ENCODE measurements at regions not wholly inside any gene's neighbourhood (a gene's known extent, or its start where the extent isn't known, plus 50 kb on each side); places are given as distances from the start of the nearest gene placed in this dataset.
"Not testable (repeated sequence)": the region's sequence is repeated elsewhere in the genome, so short reads cannot be mapped to it uniquely, and the experiment has no call there.

DNA sequence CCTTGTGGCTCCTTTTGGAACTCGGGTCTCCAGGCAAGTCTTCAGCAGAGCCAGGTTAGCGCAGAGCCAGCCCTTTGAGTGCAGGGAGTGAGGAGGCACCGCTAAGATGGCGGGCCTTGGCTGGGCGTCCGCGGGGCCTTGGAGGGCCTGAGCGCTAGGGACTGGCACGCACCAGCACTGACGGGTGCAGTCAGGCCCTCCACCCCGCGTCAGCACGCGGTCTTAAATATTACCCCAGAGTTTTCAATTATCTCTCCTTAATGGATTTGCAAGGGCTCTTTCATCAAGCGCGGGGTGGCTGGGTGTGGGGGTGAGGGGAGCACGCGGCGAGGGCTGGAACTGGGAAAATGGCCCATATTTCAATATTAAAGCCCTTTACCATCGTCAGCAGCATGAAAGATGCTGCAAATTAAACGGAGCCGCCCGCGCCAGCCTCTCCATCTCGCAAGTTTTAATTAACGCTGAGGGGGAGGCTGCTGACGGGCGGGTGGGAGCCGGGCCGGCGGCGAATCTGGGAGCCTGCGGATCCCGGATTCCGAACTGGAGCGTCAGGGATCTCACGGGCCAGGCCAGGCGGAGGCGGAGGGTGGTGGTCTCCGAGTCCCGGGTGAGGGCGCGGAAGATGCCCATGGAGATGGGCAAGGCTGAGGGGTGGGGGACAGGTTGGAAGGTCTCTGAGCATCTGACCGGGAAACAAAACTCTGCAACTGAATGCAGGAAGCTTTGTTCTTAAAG lies 1690.4 kb upstream of the DEFB115 start:
- DNase-seq: not testable (repeated sequence)

DNA sequence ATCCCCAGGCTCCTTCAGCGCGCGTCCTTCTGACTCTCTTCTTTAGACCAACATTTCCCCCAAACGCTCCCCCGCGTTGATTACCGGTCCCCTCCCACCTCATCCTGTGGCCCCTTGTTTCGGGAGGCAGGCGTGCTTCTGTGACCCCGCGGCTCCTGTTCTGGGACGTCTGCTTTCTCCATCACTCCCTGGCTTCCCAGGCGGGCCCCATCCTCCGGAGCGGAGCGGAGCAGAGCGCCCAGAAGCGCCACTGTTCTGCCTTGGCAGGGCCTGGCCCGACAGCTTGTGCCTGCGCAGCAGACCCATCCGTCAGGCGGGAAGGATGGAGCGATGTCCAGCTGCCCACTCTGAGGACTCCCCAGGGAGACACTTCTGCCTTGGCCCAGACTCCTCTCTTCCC lies 1689.8 kb upstream of the DEFB115 start:
- not testable (repeated sequence) for DNase-seq

DNA sequence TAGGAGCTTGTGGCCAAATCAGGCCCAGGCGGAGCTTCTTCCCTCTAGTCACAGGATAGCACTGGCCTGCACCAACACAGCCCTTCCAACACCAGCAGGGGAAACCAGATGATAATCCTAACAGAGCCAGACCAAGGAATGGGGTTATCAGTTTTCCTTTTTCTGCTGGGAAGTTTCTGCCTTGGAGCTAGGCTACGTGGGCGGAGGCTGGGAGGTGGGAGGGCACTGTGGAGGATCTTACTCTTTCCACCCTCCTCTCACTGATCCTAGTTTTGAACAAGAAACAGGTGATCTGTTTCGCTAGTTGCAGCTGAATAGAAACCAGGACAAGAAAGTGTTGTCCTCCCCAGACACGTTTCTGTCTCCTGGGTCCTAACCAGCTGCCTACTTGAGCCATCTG lies 1687.3 kb upstream of the DEFB115 start:
- DNase-seq: not testable (repeated sequence)

DNA sequence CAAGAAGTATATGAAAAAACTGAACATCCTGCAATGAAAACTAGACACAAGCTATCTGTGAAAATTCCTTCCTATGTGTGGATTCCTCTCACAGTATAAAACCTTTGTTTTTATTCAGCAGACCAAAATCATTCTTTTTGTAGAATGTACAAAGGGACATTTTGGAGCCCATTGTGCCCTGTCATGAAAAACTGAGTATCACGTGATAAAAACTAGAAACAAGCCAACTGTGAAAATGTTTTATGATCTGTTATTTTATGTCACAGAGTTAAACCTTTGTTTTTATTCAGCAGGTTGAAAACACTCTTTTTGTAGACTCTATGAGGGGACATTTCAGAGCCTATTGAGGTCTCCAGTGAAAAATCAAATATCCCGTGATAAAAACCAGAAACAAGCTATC lies 1667.9 kb upstream of the DEFB115 start:
- not testable (repeated sequence) for DNase-seq

DNA sequence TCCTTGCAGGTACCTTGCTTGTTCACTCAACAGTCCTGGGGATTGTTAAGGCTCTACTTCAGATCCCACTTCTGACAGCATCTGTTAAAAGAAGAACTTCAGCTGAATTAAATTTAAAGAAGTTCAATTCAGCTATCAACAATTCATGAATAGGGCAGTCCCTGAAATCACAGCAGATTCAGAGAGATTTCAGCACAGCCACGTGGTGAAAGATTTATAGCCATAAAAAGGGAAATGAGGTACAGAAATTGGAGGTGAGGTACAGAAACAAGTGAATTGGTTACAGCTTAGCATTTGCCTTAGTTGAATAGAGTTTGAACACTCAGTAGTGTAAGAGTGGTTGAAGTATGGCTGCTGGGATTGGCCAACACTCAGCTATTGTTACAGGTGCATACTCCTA lies 1653.3 kb upstream of the DEFB115 start:
- not testable (repeated sequence) for DNase-seq

DNA sequence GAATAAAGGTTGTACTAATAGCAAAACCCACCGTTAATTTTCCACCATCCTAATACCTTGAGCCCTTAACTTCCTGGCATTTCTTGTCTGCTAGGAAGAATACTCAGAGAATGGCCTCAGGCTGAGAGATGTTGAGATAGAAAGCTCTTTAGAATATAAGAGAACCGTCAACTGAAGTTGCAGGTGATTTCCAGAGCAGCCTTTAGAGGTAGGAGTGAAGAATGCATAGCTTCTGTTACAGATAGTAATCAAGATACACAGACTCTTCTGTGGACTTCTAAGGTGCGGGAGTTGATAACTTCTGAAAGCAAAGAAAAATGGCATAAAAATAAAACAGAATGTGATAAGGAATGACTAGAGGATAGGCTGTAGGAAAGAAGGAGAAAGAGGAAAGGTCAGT lies 1651.3 kb upstream of the DEFB115 start:
- not testable (repeated sequence) for DNase-seq

DNA sequence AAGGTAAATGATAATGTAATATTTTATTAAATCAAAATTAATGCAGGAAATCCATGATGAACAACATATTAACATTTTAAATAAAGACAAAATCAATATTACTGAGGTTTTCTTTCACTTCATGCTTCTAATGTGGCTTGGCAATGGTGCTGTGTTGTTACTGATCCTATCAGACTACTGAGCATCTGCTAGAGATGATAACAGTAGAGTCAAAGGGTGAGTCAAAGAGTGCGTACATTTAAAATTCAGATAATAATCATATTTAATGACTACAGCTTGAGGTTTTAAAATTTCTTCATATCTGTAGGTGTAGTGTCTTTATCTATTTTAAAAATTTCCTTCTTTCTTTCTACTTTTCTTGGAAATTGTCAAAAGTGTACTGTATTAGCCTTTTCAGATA lies 1628.1 kb upstream of the DEFB115 start:
- DNase-seq: not testable (repeated sequence)
